Mesodermal cell (in vitro differentiated cells): ENCODE measurements at regions not wholly inside any gene's neighbourhood (a gene's known extent, or its start where the extent isn't known, plus 50 kb on each side); places are given as distances from the start of the nearest gene placed in this dataset.
"Not testable (repeated sequence)": the region's sequence is repeated elsewhere in the genome, so short reads cannot be mapped to it uniquely, and the experiment has no call there.

Experiments
- H3K27ac ChIP-seq: 2 replicates; pipeline ENCODE4 v1.7.0; 2013; ENCODE audit warnings: mild to moderate bottlenecking, low read depth, low read length, moderate library complexity; ENCODE audit not compliant: severe bottlenecking
- H3K36me3 ChIP-seq: 2 replicates; pipeline ENCODE4 v1.7.1; 2013; ENCODE audit warnings: mild to moderate bottlenecking, low read length, moderate library complexity; ENCODE audit not compliant: control insufficient read depth, insufficient read depth
- H3K4me1 ChIP-seq: one replicate; pipeline ENCODE4 v1.7.1; 2013; ENCODE audit warnings: mild to moderate bottlenecking, low read length; ENCODE audit not compliant: insufficient read depth, control insufficient read depth, poor library complexity, severe bottlenecking
- H3K4me3 ChIP-seq: 2 replicates; pipeline ENCODE4 v1.7.0; 2013; ENCODE audit warnings: low read length, control low read depth, mild to moderate bottlenecking; ENCODE audit not compliant: insufficient read depth, poor library complexity, severe bottlenecking; ENCODE audit errors: extremely low read depth
- H3K9me3 ChIP-seq: 2 replicates; pipeline ENCODE4 v1.7.1; 2013; ENCODE audit warnings: mild to moderate bottlenecking, low read length, moderate library complexity; ENCODE audit not compliant: control insufficient read depth
- WGBS, 2 experiments: methylation state at CpG; one replicate each; pipeline ENCODE4 v1.1.5; 2013; ENCODE audit warnings: missing lambda C conversion rate in 2 of 2; ENCODE audit not compliant: insufficient coverage in 2 of 2; 5-methylcytosine and 5-hydroxymethylcytosine counted together

DNA sequence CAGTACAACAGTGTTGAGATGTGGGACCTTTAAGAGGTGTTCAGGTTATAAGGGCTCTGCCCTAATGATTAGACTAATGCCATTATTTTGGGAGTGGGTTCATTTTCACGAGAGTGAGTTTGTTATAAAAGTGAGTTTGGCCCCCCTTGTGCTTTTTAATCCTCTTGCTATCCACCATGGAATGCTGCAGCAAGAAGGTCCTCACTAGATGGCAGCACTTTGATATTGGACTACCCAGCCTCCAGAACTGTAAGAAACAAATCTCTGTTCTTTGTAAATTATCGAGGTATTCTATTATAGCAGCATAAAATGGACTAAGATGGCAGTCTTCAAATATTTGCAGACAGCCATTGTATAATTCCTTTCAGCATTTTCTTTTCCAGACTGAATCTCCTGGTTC, 212.4 kb downstream of the LRRC70 start:
- no CpG with 5 or more reads among the region's 2 CpGs for WGBS, 2 experiments
- H3K4me1 ChIP-seq = no peaks in the 10 kb centered on the region

DNA sequence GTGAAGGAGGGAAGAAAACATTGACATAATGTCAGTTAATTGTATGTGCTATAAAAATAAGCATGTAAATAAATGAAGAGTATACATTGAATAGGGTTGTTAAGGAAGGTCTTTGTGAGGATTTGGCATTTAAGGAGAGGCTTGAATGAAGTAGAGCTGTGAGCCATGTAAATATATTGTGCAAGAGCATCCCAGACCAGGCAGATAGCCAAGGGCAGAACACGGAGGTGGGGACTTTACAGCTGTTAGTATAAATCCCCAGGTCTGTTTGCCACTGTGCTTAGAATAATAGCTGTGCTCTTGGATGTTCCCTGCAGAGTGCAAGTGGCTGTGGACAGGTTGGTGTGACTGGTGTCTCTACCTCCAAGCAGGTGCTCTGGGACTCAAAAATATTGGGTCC, 211.7 kb downstream of the LRRC70 start:
- no peak overlapping the region for H3K27ac ChIP-seq
- H3K9me3 ChIP-seq = peaks cover 7% of the 10 kb centered on the region
- 86 to 100% methylated on average over 1 of the region's 1 CpG for WGBS, 2 experiments
- H3K36me3 ChIP-seq = no peaks in the 10 kb centered on the region
- H3K4me1 ChIP-seq = no peaks in the 10 kb centered on the region
- no peak overlapping the region for H3K4me3 ChIP-seq

More for the DNA sequence above, 212.4 kb downstream of the LRRC70 start:
- no peak overlapping the region for H3K27ac ChIP-seq
- H3K4me3 ChIP-seq = no peak overlapping the region
- H3K9me3 ChIP-seq = peaks cover 14% of the 10 kb centered on the region
- H3K36me3 ChIP-seq = no peaks in the 10 kb centered on the region

DNA sequence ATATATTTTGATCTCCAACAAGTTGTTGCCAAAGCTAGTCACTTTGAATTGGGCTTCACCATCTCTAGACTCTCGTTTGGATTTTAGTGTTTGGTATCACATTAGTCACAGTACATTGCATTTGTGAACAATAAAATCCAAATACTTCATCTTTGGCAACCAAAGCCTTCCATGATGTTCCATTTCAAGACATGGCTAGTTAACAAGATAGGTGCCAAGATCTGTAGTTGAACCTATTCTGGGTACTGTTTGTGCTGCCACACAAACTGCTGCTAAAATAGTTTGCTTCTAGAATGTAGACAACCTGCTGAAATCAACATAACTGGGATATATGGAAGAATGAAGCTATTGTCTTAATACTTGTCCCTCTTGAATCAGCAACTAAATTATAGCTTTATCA, 207.5 kb downstream of the LRRC70 start:
- Histone ChIP-seq H3K9me3 (peaks cover 4% of the 10 kb centered on the region), H3K27ac (no peak overlapping the region), H3K4me3 (no peak overlapping the region), H3K4me1 (no peaks in the 10 kb centered on the region), H3K36me3 (no peaks in the 10 kb centered on the region)
- WGBS, 2 experiments = 100% methylated on average over 1 of the region's 1 CpG; no CpG with 5 or more reads in 1 of the 2 experiments

GRCh38 chr5:62785588-62785987, 207.0 kb downstream of the LRRC70 start:
- no peaks in the 10 kb centered on the region for H3K9me3 ChIP-seq
- 93 to 100% methylated on average over 6 of the region's 6 CpGs for WGBS, 2 experiments
- H3K4me3 ChIP-seq = no peak overlapping the region
- no peak overlapping the region for H3K27ac ChIP-seq
- no peaks in the 10 kb centered on the region for H3K36me3 ChIP-seq
- no peaks in the 10 kb centered on the region for H3K4me1 ChIP-seq

DNA sequence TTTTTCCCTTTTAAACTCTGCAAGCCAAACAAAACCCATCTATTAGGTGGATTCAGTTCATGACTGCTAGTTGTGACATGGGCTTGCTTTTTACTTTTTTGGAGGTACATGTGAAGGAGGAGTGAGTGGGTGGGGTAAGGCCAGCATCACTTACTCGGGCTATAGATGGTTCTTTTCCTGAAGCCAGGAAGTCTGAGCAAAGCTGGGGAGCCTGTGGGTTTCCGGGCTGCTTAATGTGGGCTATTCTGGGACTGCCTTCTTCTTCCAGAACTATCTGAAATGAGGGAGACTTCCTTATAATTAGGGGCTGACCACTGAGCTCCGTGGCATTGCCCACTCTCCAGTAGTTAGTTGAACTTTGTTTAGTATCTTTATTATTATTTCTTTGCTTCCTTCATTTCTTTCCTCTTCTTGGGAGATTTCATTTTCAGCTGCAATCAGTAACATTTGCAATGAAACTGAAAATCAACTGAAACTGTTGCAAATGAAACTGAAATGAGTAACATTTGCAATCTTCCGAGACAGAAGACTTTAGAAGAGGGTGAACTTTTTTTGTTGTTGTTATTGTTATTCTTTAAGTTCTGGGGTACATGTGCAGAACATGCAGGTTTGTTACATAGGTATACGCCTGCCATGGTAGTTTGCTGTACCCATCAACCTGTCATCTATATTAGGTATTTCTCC, 204.9 kb downstream of the LRRC70 start:
- WGBS, 2 experiments = 77 to 89% methylated on average over 2 to 3 of the region's 5 CpGs
- Histone ChIP-seq H3K4me1 (no peaks in the 10 kb centered on the region), H3K4me3 (no peak overlapping the region), H3K36me3 (no peaks in the 10 kb centered on the region), H3K27ac (no peak overlapping the region), H3K9me3 (no peaks in the 10 kb centered on the region)

GRCh38 chr5:62780888-62781287, 202.3 kb downstream of the LRRC70 start:
- 67 to 100% methylated on average over 4 to 6 of the region's 7 CpGs for WGBS, 2 experiments
- no peak overlapping the region for H3K4me3 ChIP-seq
- no peak overlapping the region for H3K27ac ChIP-seq
- no peaks in the 10 kb centered on the region for H3K9me3 ChIP-seq
- H3K4me1 ChIP-seq = no peaks in the 10 kb centered on the region
- no peaks in the 10 kb centered on the region for H3K36me3 ChIP-seq

GRCh38 chr5:62780230-62780629, 201.6 kb downstream of the LRRC70 start:
- no peaks in the 10 kb centered on the region for H3K9me3 ChIP-seq
- WGBS, 2 experiments = 87 to 91% methylated on average over 6 to 11 of the region's 11 CpGs
- no peak overlapping the region for H3K4me3 ChIP-seq
- H3K27ac ChIP-seq = no peak overlapping the region
- H3K4me1 ChIP-seq = no peaks in the 10 kb centered on the region
- H3K36me3 ChIP-seq = no peaks in the 10 kb centered on the region

DNA sequence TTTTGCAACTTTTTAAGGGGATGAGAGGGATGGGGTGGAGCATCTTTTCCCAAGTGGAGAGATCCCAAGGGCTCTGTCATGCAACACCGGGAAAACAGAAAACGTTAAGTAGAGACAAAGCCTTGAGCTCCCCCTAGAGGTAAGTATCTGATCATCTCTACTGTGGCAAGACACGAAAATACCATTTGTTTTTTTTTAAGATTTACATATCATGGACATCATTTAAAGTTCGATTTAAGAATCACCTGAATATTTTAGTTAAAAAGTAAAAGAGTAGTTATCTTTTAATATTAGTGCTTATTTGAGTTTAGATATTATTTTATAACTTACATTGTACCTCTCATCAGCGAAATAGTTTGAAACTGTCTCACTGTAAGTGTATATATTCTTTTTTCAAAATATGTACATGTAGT, 200.4 kb downstream of the LRRC70 start:
- Histone ChIP-seq H3K9me3 (no peaks in the 10 kb centered on the region), H3K4me1 (no peaks in the 10 kb centered on the region), H3K4me3 (no peak overlapping the region), H3K27ac (no peak overlapping the region), H3K36me3 (no peaks in the 10 kb centered on the region)
- WGBS, 2 experiments = 0% methylated on average over 2 of the region's 5 CpGs

DNA sequence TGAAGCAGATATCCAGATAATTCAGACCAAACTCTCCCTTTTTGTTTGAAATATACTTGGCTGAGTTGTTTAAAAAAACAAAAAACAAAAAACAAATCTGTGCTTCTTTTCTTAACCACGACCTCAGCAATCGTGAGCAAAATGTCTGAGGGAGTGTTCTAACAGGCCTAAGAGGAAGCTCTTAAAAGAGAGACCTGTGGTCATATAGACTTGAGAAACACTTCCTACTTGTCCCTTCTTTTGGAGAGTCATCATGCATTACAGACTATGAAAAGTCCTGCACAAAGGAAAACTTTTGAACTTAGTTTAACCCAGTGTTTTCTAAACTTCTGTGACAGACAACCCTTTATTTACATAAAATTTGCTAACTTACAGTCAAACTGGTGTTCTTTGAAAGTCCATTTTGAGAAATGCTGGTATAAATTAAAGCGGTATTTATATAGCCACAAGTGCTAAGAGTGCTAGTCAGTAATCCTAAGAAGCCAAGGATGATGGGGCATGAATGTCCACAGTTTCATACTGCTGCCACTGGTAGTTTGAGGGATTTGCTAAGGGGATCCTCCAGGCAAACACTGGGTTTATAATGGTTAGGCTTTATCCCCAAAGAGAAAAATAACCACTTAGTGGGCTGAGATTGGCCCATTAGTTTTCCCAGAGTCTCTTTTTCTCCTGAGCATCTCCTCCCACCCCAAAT, 199.8 kb downstream of the LRRC70 start:
- no peak overlapping the region for H3K4me3 ChIP-seq
- no peaks in the 10 kb centered on the region for H3K9me3 ChIP-seq
- H3K4me1 ChIP-seq = no peaks in the 10 kb centered on the region
- H3K36me3 ChIP-seq = no peaks in the 10 kb centered on the region
- H3K27ac ChIP-seq = no peak overlapping the region
- 95 to 100% methylated on average over 1 to 3 of the region's 3 CpGs for WGBS, 2 experiments

- H3K4me3 ChIP-seq, H3K9me3 ChIP-seq, H3K4me1 ChIP-seq, H3K36me3 ChIP-seq, H3K27ac ChIP-seq: not testable (repeated sequence)
- WGBS, 2 experiments = 83 to 94% methylated on average over 12 of the region's 15 CpGs
These were observed 198.5 kb downstream of the LRRC70 start for GRCh38 chr5:62777081-62777480.

GRCh38 chr5:62776592-62776991, 198.0 kb downstream of the LRRC70 start:
- not testable (repeated sequence) for H3K9me3 ChIP-seq, H3K27ac ChIP-seq, H3K36me3 ChIP-seq, H3K4me3 ChIP-seq, H3K4me1 ChIP-seq
- WGBS, 2 experiments = no CpG with 5 or more reads among the region's 5 CpGs
